A549 (cell line): ENCODE measurements at regions not wholly inside any gene's neighbourhood (a gene's known extent, or its start where the extent isn't known, plus 50 kb on each side); places are given as distances from the start of the nearest gene placed in this dataset.

ENCODE experiments used
- ATAC-seq, 2 experiments: fragments of 200-7000 bp in 1 of 2; fragments of >200 bp in 1 of 2; cut with Nextera tagmentation in 1 of 2; cut with Tn5 transposase in 1 of 2; 3 replicates each; pipeline versions ENCODE4 v1.8.0 to v1.9.1; 2018 to 2020; ENCODE audit warnings: mild to moderate bottlenecking in 1 of 2, moderate library complexity in 1 of 2
- CTCF ChIA-PET: fragments of 300-600 bp; sonication (Branson Sonifier 250); formaldehyde crosslinking; extraction: SDS; loops from one replicate; lab custom pipeline; 2021; ENCODE audit warnings: antibody characterized with exemption, inconsistent platforms; lab: Yijun Ruan, JAX
- POLR2A ChIA-PET: fragments of 350-600 bp; formaldehyde crosslinking; extraction: SDS; loops from one replicate; lab custom pipeline; 2021; ENCODE audit warnings: antibody characterized with exemption, inconsistent platforms; lab: Yijun Ruan, JAX
- DNase-seq, 2 experiments: peaks; one replicate each; pipeline versions ENCODE4 v3.0.0 to v3.0.0-alpha.2; 2011 to 2016; ENCODE audit warnings: low read depth in 1 of 2, low spot score in 1 of 2
- FAIRE-seq: peaks from 2 replicates; lab custom pipeline; 2011; peaks lifted over from hg19 to GRCh38; lab: Jason Lieb, UNC
- H3K27ac ChIP-seq, 2 experiments: fragments of >200 bp; sonication (Bioruptor Twin); formaldehyde crosslinking; 3 replicates each; pipeline ENCODE4 v1.5.1; 2016 to 2017
- H3K4me1 ChIP-seq: fragments of >200 bp; sonication (Bioruptor Twin); formaldehyde crosslinking; 3 replicates; pipeline ENCODE4 v1.6.1; 2016
- H3K4me2 ChIP-seq: fragments of >200 bp; sonication (Bioruptor Twin); formaldehyde crosslinking; 3 replicates; pipeline ENCODE4 v1.6.1; 2016
- H3K4me3 ChIP-seq: fragments of >200 bp; sonication (Bioruptor Twin); formaldehyde crosslinking; 3 replicates; pipeline ENCODE4 v1.5.1; 2016
- H3K9me3 ChIP-seq: fragments of >200 bp; sonication (Bioruptor Twin); formaldehyde crosslinking; 3 replicates; pipeline ENCODE4 v1.6.1; 2016
- CEBPB ChIP-seq, 2 experiments: fragments of >200 bp in 1 of 2; sonication (Bioruptor Twin) in 1 of 2; formaldehyde crosslinking in 1 of 2; IDR thresholded peaks; 2 replicates each; pipeline ENCODE4 v1.6.1; 2012 to 2016
- CHD2 ChIP-seq: fragments of 150-350 bp; IDR thresholded peaks from 2 replicates; pipeline ENCODE4 v1.6.1; 2014; ENCODE audit warnings: low read length; ENCODE audit not compliant: partially characterized antibody
- FOSB ChIP-seq: fragments of 250-450 bp; sonication (Bioruptor Pico); IDR thresholded peaks from 2 replicates; pipeline ENCODE4 v1.5.0; 2020; ENCODE audit warnings: mild to moderate bottlenecking, moderate library complexity
- FOSL2 ChIP-seq, 2 experiments: fragments of 450-650 bp in 1 of 2; fragments of >200 bp in 1 of 2; sonication (Bioruptor Twin) in 1 of 2; formaldehyde crosslinking; IDR thresholded peaks; 2 replicates each; pipeline versions ENCODE4 v1.5.0 to v1.6.1; 2016 to 2020; ENCODE audit warnings: mild to moderate bottlenecking in 1 of 2, moderate library complexity in 1 of 2
- GATA3 ChIP-seq: IDR thresholded peaks from 2 replicates; pipeline ENCODE4 v1.6.1; 2012; ENCODE audit warnings: borderline replicate concordance
- HDAC2 ChIP-seq: fragments of 200-600 bp; sonication (generic); IDR thresholded peaks from 2 replicates; pipeline ENCODE4 v1.6.1; 2016
- HOXB13 ChIP-seq: fragments of 250-450 bp; sonication (Bioruptor Pico); IDR thresholded peaks from 2 replicates; pipeline ENCODE4 v1.5.0; 2020; ENCODE audit warnings: low read depth, mild to moderate bottlenecking, moderate library complexity
- JUN ChIP-seq, 2 experiments: fragments of >200 bp; sonication (Bioruptor Twin); formaldehyde crosslinking; IDR thresholded peaks; 2 replicates in 1 of 2; 3 replicates in 1 of 2; pipeline ENCODE4 v1.6.1; 2016 to 2017
- JUNB ChIP-seq: fragments of >200 bp; sonication (Bioruptor Twin); formaldehyde crosslinking; IDR thresholded peaks from 2 replicates; pipeline ENCODE4 v1.6.1; 2016
- KDM5A ChIP-seq: fragments of 200-600 bp; sonication (generic); IDR thresholded peaks from 2 replicates; pipeline ENCODE4 v1.6.1; 2016; ENCODE audit warnings: antibody characterized with exemption, mild to moderate bottlenecking
- MYC ChIP-seq: IDR thresholded peaks from 2 replicates; pipeline ENCODE4 v1.6.1; 2012; ENCODE audit warnings: mild to moderate bottlenecking, inconsistent platforms, low read length, improper control_type of control experiment, borderline replicate concordance
- NPAS2 ChIP-seq: fragments of 250-450 bp; sonication (Bioruptor Pico); IDR thresholded peaks from 2 replicates; pipeline ENCODE4 v1.8.0; 2022; ENCODE audit warnings: mild to moderate bottlenecking, moderate library complexity, borderline replicate concordance
- RAD21 ChIP-seq, 2 experiments: fragments of >200 bp in 1 of 2; sonication (Bioruptor Twin) in 1 of 2; formaldehyde crosslinking in 1 of 2; IDR thresholded peaks in 1 of 2; conservative IDR thresholded peaks in 1 of 2; 2 replicates in 1 of 2; 3 replicates in 1 of 2; pipeline ENCODE4 v1.6.1; 2012 to 2018; ENCODE audit warnings: inconsistent platforms in 1 of 2
- RARB ChIP-seq: fragments of 250-450 bp; sonication (Bioruptor Pico); IDR thresholded peaks from 2 replicates; pipeline ENCODE4 v1.8.0; 2021; ENCODE audit warnings: mild to moderate bottlenecking, moderate library complexity
- RCOR1 ChIP-seq: fragments of 150-350 bp; IDR thresholded peaks from 2 replicates; pipeline ENCODE4 v1.6.1; 2014; ENCODE audit warnings: antibody characterized with exemption, low read length, low read depth
- RFX5 ChIP-seq: fragments of 450-650 bp; IDR thresholded peaks from 2 replicates; pipeline ENCODE4 v1.7.1; 2014; ENCODE audit warnings: antibody characterized with exemption, mild to moderate bottlenecking, moderate library complexity
- SMC3 ChIP-seq: fragments of >200 bp; sonication (Bioruptor Twin); formaldehyde crosslinking; IDR thresholded peaks from 3 replicates; pipeline ENCODE4 v1.6.1; 2018; ENCODE audit warnings: inconsistent platforms
- SREBF2 ChIP-seq: fragments of 450-650 bp; IDR thresholded peaks from 2 replicates; pipeline ENCODE4 v1.6.1; 2014; ENCODE audit warnings: mild to moderate bottlenecking, moderate library complexity
- TFCP2L1 ChIP-seq: fragments of 250-450 bp; sonication (Bioruptor Pico); IDR thresholded peaks from 2 replicates; pipeline ENCODE4 v1.5.0; 2021; ENCODE audit warnings: mild to moderate bottlenecking
- TP53 ChIP-seq: fragments of 250-450 bp; sonication (Bioruptor Pico); IDR thresholded peaks from 2 replicates; pipeline ENCODE4 v1.5.0; 2021; ENCODE audit warnings: mild to moderate bottlenecking, moderate library complexity
- ZFP36 ChIP-seq: fragments of 450-650 bp; IDR thresholded peaks from 2 replicates; pipeline ENCODE4 v1.6.1; 2014; ENCODE audit warnings: borderline replicate concordance; ENCODE audit not compliant: partially characterized antibody
- ZNF302 ChIP-seq: fragments of 250-450 bp; sonication (Bioruptor Pico); IDR thresholded peaks from 2 replicates; pipeline ENCODE4 v1.9.0; 2021; ENCODE audit warnings: inconsistent platforms, mild to moderate bottlenecking, moderate library complexity
- ZSCAN20 ChIP-seq: fragments of 250-450 bp; sonication (Bioruptor Pico); IDR thresholded peaks from 2 replicates; pipeline ENCODE4 v1.8.0; 2022; ENCODE audit warnings: mild to moderate bottlenecking, moderate library complexity
- WGBS: methylation state at CpG from one replicate; pipeline ENCODE4 v1.1.6; 2017; ENCODE audit errors: missing lambda C conversion rate; 5-methylcytosine and 5-hydroxymethylcytosine counted together
- TF ChIP-seq, protein P1 (sequence below): fragments of 200-600 bp; sonication (generic); IDR thresholded peaks from 2 replicates; pipeline ENCODE4 v1.6.1; 2016; ENCODE audit warnings: antibody characterized with exemption, mild to moderate bottlenecking, moderate library complexity
- TF ChIP-seq, protein P2 (sequence below): fragments of 450-650 bp; IDR thresholded peaks from 2 replicates; pipeline ENCODE4 v1.6.1; 2014; ENCODE audit warnings: antibody characterized with exemption
- TF ChIP-seq, protein P3 (sequence below): IDR thresholded peaks from 2 replicates; pipeline ENCODE4 v1.6.1; 2012
- TF ChIP-seq, protein P4 (sequence below): fragments of >200 bp; sonication (Bioruptor Twin); formaldehyde crosslinking; IDR thresholded peaks from 2 replicates; pipeline ENCODE4 v1.6.1; 2016

DNA sequence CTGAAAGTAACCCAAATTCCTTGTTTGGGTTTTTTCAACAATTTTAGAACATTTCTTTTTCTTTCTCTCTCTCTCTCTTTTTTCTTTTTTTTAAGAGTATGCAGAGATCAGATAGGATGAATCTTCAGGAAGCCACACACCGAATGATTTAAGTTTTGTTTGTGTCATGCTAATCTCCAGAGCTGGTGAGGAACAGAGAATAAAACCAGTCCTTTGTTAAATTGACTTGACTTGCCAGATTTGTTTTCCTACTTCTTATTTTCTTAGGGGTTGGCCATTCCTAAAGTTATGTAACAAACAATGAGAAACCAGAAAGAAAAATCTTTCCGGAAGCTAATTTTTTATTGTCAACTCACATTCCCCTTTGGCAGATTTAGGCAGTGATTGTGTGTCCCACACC lies 1669.3 kb upstream of the CDH6 start:
- no peak overlapping the region for H3K4me3 ChIP-seq
- no peaks in the 10 kb centered on the region for H3K4me1 ChIP-seq
- H3K4me2 ChIP-seq = no peak overlapping the region
- ATAC-seq (no peak), FAIRE-seq (no peak), DNase-seq (no peak)
- POLR2A ChIA-PET = no interaction called here
- 42% methylated on average over 2 of the region's 2 CpGs for whole genome bisulfite sequencing
- no peak overlapping the region for H3K27ac ChIP-seq
- no peak for TF ChIP-seq HOXB13 (CRISPR knock-in tag)
- TF ChIP-seq TFCP2L1 (CRISPR knock-in tag) = no peak
- TF ChIP-seq CHD2 = no peak
- TF ChIP-seq KDM5A = no peak
- TF ChIP-seq, protein P1, sequence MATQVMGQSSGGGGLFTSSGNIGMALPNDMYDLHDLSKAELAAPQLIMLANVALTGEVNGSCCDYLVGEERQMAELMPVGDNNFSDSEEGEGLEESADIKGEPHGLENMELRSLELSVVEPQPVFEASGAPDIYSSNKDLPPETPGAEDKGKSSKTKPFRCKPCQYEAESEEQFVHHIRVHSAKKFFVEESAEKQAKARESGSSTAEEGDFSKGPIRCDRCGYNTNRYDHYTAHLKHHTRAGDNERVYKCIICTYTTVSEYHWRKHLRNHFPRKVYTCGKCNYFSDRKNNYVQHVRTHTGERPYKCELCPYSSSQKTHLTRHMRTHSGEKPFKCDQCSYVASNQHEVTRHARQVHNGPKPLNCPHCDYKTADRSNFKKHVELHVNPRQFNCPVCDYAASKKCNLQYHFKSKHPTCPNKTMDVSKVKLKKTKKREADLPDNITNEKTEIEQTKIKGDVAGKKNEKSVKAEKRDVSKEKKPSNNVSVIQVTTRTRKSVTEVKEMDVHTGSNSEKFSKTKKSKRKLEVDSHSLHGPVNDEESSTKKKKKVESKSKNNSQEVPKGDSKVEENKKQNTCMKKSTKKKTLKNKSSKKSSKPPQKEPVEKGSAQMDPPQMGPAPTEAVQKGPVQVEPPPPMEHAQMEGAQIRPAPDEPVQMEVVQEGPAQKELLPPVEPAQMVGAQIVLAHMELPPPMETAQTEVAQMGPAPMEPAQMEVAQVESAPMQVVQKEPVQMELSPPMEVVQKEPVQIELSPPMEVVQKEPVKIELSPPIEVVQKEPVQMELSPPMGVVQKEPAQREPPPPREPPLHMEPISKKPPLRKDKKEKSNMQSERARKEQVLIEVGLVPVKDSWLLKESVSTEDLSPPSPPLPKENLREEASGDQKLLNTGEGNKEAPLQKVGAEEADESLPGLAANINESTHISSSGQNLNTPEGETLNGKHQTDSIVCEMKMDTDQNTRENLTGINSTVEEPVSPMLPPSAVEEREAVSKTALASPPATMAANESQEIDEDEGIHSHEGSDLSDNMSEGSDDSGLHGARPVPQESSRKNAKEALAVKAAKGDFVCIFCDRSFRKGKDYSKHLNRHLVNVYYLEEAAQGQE = no peak
- TF ChIP-seq NPAS2 = no peak
- TF ChIP-seq RARB (CRISPR knock-in tag) = no peak
- TF ChIP-seq RAD21 (conservative IDR thresholded peaks at IDR 0.05 in 1 of 2, IDR thresholded peaks at IDR 0.05 in 1 of 2) = no peak
- no peak for TF ChIP-seq SREBF2
- no peak for TF ChIP-seq GATA3
- TF ChIP-seq ZFP36 = no peak
- H3K9me3 ChIP-seq = no peaks in the 10 kb centered on the region
- CTCF ChIA-PET = no interaction called here

DNA sequence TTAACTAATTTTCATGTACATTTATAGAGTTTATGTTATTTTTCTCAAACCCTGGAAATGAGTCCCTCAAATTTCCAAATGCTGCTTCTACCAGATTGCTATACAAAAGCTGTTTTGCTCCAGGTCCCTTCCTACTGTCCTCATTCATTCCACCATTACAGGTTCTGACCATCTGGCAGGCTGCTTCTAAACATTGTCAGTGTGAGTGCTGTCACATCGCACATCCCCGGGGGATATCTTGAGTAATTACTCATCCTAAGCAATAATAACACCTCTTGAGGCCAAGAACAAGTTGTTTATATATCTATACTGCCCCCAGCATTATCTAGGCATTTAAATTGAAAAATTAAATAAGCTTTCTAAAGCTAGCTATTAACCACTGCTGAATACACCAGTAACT lies 1675.3 kb upstream of the CDH6 start:
- POLR2A ChIA-PET = no interaction called here
- no peak overlapping the region for H3K4me3 ChIP-seq
- no peaks in the 10 kb centered on the region for H3K4me1 ChIP-seq
- ATAC-seq (no peak), DNase-seq (no peak), FAIRE-seq (no peak)
- CTCF ChIA-PET = no interaction called here
- no peak for TF ChIP-seq TP53
- TF ChIP-seq ZFP36 = no peak
- no peak for TF ChIP-seq RAD21 (conservative IDR thresholded peaks at IDR 0.05 in 1 of 2, IDR thresholded peaks at IDR 0.05 in 1 of 2)
- TF ChIP-seq, protein P1 = no peak
- no peak for TF ChIP-seq HDAC2
- TF ChIP-seq RFX5 = no peak
- TF ChIP-seq FOSL2 (IDR thresholded peaks at IDR 0.05) = no peak
- TF ChIP-seq FOSL2 (CRISPR knock-in tag; IDR thresholded peaks at IDR 0.05) = no peak
- TF ChIP-seq, protein P2, sequence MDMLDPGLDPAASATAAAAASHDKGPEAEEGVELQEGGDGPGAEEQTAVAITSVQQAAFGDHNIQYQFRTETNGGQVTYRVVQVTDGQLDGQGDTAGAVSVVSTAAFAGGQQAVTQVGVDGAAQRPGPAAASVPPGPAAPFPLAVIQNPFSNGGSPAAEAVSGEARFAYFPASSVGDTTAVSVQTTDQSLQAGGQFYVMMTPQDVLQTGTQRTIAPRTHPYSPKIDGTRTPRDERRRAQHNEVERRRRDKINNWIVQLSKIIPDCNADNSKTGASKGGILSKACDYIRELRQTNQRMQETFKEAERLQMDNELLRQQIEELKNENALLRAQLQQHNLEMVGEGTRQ = no peak
- no peak for TF ChIP-seq ZNF302 (CRISPR knock-in tag)
- no peak for TF ChIP-seq CEBPB (IDR thresholded peaks at IDR 0.05)
- TF ChIP-seq JUNB = no peak
- TF ChIP-seq, protein P3, sequence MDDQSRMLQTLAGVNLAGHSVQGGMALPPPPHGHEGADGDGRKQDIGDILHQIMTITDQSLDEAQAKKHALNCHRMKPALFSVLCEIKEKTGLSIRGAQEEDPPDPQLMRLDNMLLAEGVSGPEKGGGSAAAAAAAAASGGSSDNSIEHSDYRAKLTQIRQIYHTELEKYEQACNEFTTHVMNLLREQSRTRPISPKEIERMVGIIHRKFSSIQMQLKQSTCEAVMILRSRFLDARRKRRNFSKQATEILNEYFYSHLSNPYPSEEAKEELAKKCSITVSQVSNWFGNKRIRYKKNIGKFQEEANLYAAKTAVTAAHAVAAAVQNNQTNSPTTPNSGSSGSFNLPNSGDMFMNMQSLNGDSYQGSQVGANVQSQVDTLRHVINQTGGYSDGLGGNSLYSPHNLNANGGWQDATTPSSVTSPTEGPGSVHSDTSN = no peak
- no peak for TF ChIP-seq MYC
- no peak for TF ChIP-seq ZSCAN20 (CRISPR knock-in tag)
- no peak for TF ChIP-seq SMC3
- TF ChIP-seq, protein P4, sequence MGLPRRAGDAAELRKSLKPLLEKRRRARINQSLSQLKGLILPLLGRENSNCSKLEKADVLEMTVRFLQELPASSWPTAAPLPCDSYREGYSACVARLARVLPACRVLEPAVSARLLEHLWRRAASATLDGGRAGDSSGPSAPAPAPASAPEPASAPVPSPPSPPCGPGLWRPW = no peak
- no peak for TF ChIP-seq JUN (IDR thresholded peaks at IDR 0.05)
- TF ChIP-seq RCOR1 = no peak
- TF ChIP-seq FOSB (CRISPR knock-in tag) = no peak
- TF ChIP-seq NPAS2 = no peak
- no peak overlapping the region for H3K4me2 ChIP-seq
- H3K27ac ChIP-seq = no peak overlapping the region
- no peaks in the 10 kb centered on the region for H3K9me3 ChIP-seq
- WGBS = 42% methylated on average over 2 of the region's 2 CpGs
